ENCODE measurements at regions not wholly inside any gene's neighbourhood (a gene's known extent, or its start where the extent isn't known, plus 50 kb on each side); places are given as distances from the start of the nearest gene placed in this dataset.
"Not testable (repeated sequence)": the region's sequence is repeated elsewhere in the genome, so short reads cannot be mapped to it uniquely, and the experiment has no call there.

DNA sequence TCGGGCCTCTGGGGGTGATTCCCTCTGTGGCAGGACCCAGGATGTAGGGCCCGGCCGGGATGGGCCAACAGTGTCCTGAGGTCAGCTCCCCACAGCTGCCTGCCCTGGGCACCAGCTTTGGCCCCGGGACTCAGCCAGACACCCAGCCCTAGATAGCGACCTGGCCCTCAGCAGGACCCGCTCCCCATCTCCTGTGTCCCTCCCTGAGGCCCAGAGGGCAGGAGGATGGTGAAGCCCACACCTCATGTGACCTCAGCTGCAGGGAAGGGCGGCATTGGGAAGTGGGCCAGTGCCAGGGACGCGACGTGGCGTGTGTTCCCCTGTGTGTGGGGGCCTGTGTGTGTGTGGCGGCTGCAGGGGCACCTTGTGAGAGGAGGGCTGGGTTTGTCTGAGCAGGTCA lies 115.6 kb downstream of the TMEM121 start:
- TF ChIP-seq, protein P1, sequence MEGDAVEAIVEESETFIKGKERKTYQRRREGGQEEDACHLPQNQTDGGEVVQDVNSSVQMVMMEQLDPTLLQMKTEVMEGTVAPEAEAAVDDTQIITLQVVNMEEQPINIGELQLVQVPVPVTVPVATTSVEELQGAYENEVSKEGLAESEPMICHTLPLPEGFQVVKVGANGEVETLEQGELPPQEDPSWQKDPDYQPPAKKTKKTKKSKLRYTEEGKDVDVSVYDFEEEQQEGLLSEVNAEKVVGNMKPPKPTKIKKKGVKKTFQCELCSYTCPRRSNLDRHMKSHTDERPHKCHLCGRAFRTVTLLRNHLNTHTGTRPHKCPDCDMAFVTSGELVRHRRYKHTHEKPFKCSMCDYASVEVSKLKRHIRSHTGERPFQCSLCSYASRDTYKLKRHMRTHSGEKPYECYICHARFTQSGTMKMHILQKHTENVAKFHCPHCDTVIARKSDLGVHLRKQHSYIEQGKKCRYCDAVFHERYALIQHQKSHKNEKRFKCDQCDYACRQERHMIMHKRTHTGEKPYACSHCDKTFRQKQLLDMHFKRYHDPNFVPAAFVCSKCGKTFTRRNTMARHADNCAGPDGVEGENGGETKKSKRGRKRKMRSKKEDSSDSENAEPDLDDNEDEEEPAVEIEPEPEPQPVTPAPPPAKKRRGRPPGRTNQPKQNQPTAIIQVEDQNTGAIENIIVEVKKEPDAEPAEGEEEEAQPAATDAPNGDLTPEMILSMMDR (conservative IDR thresholded peaks at IDR 0.05 in 1 of 2, IDR thresholded peaks at IDR 0.05 in 1 of 2; ENCODE audit: low read depth in 1 of 2, low read length in 2 of 2): not testable (repeated sequence)
- not testable (repeated sequence) for TF ChIP-seq EZH2 (IDR thresholded peaks at IDR 0.05; ENCODE audit: low read length, missing control alignments)
